Tibial nerve (tissue), 4 donors: ENCODE measurements at regions not wholly inside any gene's neighbourhood (a gene's known extent, or its start where the extent isn't known, plus 50 kb on each side); places are given as distances from the start of the nearest gene placed in this dataset.

Experiments used
- CTCF ChIP-seq, 5 experiments: fragments of 200-600 bp in 3 of 5; fragments of 450-650 bp in 2 of 5; sonication (generic) in 3 of 5; IDR thresholded peaks; one replicate each; pipeline ENCODE4 v1.5.1; 2016 to 2019; ENCODE audit warnings: antibody characterized with exemption in 5 of 5, mild to moderate bottlenecking in 3 of 5, moderate library complexity in 2 of 5
- EP300 ChIP-seq, 2 donors: sonication (generic); formaldehyde crosslinking; IDR thresholded peaks; one replicate each; pipeline ENCODE4 v1.6.1; 2017; ENCODE audit warnings: antibody characterized with exemption in 2 of 2, mild to moderate bottlenecking in 1 of 2
- POLR2A ChIP-seq, 2 donors: fragments of 450-650 bp; IDR thresholded peaks; one replicate each; pipeline ENCODE4 v1.6.1; 2017; ENCODE audit warnings: antibody characterized with exemption in 2 of 2, mild to moderate bottlenecking in 2 of 2, moderate library complexity in 2 of 2

- TF ChIP-seq CTCF (IDR thresholded peaks at IDR 0.05) = no peak
- TF ChIP-seq POLR2A (IDR thresholded peaks at IDR 0.05) = no peak
- no peak for TF ChIP-seq EP300 (IDR thresholded peaks at IDR 0.05)
These were observed 484.1 kb upstream of the SEMA6A start for GRCh38 chr5:117058740-117059139.
